GM06990 (cell line): ENCODE measurements at regions not wholly inside any gene's neighbourhood (a gene's known extent, or its start where the extent isn't known, plus 50 kb on each side); places are given as distances from the start of the nearest gene placed in this dataset.

Experiments used
- DNase-seq: peaks from one replicate; pipeline ENCODE4 v3.0.0-alpha.2; 2011; ENCODE audit not compliant: insufficient read length; ENCODE audit errors: extremely low read depth
- H3K27me3 ChIP-seq: replicated peaks from 2 replicates; pipeline ENCODE4 v1.6.0; 2011; ENCODE audit warnings: low read length; ENCODE audit not compliant: control insufficient read depth, insufficient read depth
- H3K36me3 ChIP-seq: 2 replicates; pipeline ENCODE4 v1.5.1; 2011; ENCODE audit warnings: low read length; ENCODE audit not compliant: control insufficient read depth, insufficient read depth
- H3K4me3 ChIP-seq: replicated peaks from 2 replicates; pipeline ENCODE4 v1.5.1; 2011; ENCODE audit warnings: low read depth, mild to moderate bottlenecking, control low read depth, low read length
- CTCF ChIP-seq: IDR thresholded peaks from 2 replicates; pipeline ENCODE4 v1.5.1; 2011; ENCODE audit warnings: low read length, control low read depth, mild to moderate bottlenecking, inconsistent platforms; ENCODE audit not compliant: insufficient read depth, poor library complexity, severe bottlenecking

- H3K27me3 ChIP-seq, result no peaks in the 10 kb centered on the region
- no peak overlapping the region for H3K4me3 ChIP-seq
- no peak for DNase-seq
- no peak for TF ChIP-seq CTCF
- H3K36me3 ChIP-seq, result no peaks in the 10 kb centered on the region
These were observed 223.2 kb upstream of the NFIA start for GRCh38 chr1:60859111-60859510.

- Histone ChIP-seq H3K4me3 (no peak overlapping the region), H3K36me3 (no peaks in the 10 kb centered on the region), H3K27me3 (no peaks in the 10 kb centered on the region)
- TF ChIP-seq CTCF, result no peak
- no peak for DNase-seq
These were observed 224.5 kb upstream of the NFIA start for GRCh38 chr1:60857851-60858250.

GRCh38 chr1:60850084-60850483, 232.3 kb upstream of the NFIA start:
- H3K36me3 ChIP-seq, result no peaks in the 10 kb centered on the region
- TF ChIP-seq CTCF, result no peak
- H3K4me3 ChIP-seq, result no peak overlapping the region
- no peak for DNase-seq
- H3K27me3 ChIP-seq, result no peaks in the 10 kb centered on the region

- no peak overlapping the region for H3K4me3 ChIP-seq
- TF ChIP-seq CTCF, result no peak
These were observed 233.0 kb upstream of the NFIA start for GRCh38 chr1:60849401-60849800.

GRCh38 chr1:60848583-60849188, 233.7 kb upstream of the NFIA start:
- TF ChIP-seq CTCF, result peak; percentile 58
- Histone ChIP-seq H3K4me3 (no peak overlapping the region), H3K36me3 (no peaks in the 10 kb centered on the region), H3K27me3 (no peaks in the 10 kb centered on the region)
- no peak for DNase-seq

More at GRCh38 chr1:60849401-60849800, 233.0 kb upstream of the NFIA start:
- DNase-seq, result no peak
- H3K36me3 ChIP-seq, result no peaks in the 10 kb centered on the region
- H3K27me3 ChIP-seq, result no peaks in the 10 kb centered on the region
